Activated CD8-positive, alpha-beta T cell treated with anti-CD3 and anti-CD28 coated beads for 36 hours (primary cell): ENCODE measurements at regions not wholly inside any gene's neighbourhood (a gene's known extent, or its start where the extent isn't known, plus 50 kb on each side); places are given as distances from the start of the nearest gene placed in this dataset.

Experiments
- ATAC-seq: fragments of 200-7000 bp; cut with Tn5 transposase; one replicate; pipeline ENCODE4 v1.10.0; 2021; ENCODE audit warnings: mild to moderate bottlenecking, moderate library complexity
- CTCF ChIA-PET: fragments of 350-600 bp; sonication (Branson Sonifier 250); formaldehyde crosslinking; loops from one replicate; lab custom pipeline; 2021; ENCODE audit warnings: antibody characterized with exemption; lab: Charles Lee
- POLR2A ChIA-PET: fragments of 350-600 bp; sonication (Branson Sonifier 250); formaldehyde crosslinking; loops from one replicate; lab custom pipeline; 2021; ENCODE audit warnings: antibody characterized with exemption; lab: Charles Lee
- DNase-seq: peaks from one replicate; pipeline ENCODE4 v3.0.0-alpha.2; 2020
- H3K27ac Mint-ChIP-seq: one replicate; pipeline ENCODE4 v1.8.0; 2021; ENCODE audit warnings: mild to moderate bottlenecking, mixed read lengths
- H3K27me3 Mint-ChIP-seq: one replicate; pipeline ENCODE4 v1.8.0; 2021; ENCODE audit warnings: mixed read lengths
- H3K36me3 Mint-ChIP-seq: one replicate; pipeline ENCODE4 v1.8.0; 2021; ENCODE audit warnings: low read depth, mixed read lengths
- H3K4me1 Mint-ChIP-seq: one replicate; pipeline ENCODE4 v1.8.0; 2021; ENCODE audit warnings: low read depth, mixed read lengths
- H3K4me3 Mint-ChIP-seq: one replicate; pipeline ENCODE4 v1.8.0; 2021; ENCODE audit warnings: mild to moderate bottlenecking, moderate library complexity, mixed read lengths
- H3K9me3 Mint-ChIP-seq: one replicate; pipeline ENCODE4 v1.8.0; 2021; ENCODE audit warnings: mixed read lengths
- intact Hi-C: fragments of 100-400 bp; cut with micrococcal nuclease; formaldehyde crosslinking; loops from one replicate; pipeline ENCODE4 v1.10.0; 2022
- TF ChIP-seq, protein P1 (sequence below): fragments of 200-600 bp; IDR thresholded peaks from one replicate; pipeline ENCODE4 v1.8.0; 2022; ENCODE audit warnings: antibody characterized with exemption, mild to moderate bottlenecking

GRCh38 chr11:23095650-23096189, 235.4 kb upstream of the CCDC179 start:
- Mint-ChIP-seq H3K4me3 (no peak overlapping the region), H3K9me3 (no peaks in the 10 kb centered on the region), H3K4me1 (no peaks in the 10 kb centered on the region), H3K36me3 (no peaks in the 10 kb centered on the region), H3K27me3 (no peaks in the 10 kb centered on the region), H3K27ac (no peak overlapping the region)
- no peak for DNase-seq
- ATAC-seq = no peak
- ChIA-PET CTCF (interaction anchor here (2.0 kb wide), 1 partner anchor 18 kb away, joined by 5 read pairs; no protein-coding TSS in a partner anchor), POLR2A (no interaction called here)
- intact Hi-C loops = no loop called here
- TF ChIP-seq, protein P1, sequence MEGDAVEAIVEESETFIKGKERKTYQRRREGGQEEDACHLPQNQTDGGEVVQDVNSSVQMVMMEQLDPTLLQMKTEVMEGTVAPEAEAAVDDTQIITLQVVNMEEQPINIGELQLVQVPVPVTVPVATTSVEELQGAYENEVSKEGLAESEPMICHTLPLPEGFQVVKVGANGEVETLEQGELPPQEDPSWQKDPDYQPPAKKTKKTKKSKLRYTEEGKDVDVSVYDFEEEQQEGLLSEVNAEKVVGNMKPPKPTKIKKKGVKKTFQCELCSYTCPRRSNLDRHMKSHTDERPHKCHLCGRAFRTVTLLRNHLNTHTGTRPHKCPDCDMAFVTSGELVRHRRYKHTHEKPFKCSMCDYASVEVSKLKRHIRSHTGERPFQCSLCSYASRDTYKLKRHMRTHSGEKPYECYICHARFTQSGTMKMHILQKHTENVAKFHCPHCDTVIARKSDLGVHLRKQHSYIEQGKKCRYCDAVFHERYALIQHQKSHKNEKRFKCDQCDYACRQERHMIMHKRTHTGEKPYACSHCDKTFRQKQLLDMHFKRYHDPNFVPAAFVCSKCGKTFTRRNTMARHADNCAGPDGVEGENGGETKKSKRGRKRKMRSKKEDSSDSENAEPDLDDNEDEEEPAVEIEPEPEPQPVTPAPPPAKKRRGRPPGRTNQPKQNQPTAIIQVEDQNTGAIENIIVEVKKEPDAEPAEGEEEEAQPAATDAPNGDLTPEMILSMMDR = no peak

GRCh38 chr11:23097891-23098290, 237.6 kb upstream of the CCDC179 start:
- H3K27ac Mint-ChIP-seq = no peak overlapping the region
- intact Hi-C loops = no loop called here
- no peak overlapping the region for H3K4me3 Mint-ChIP-seq
- ChIA-PET CTCF (interaction anchor here (1.9 to 2.0 kb wide), 2 partner anchors 15 to 16 kb away, joined by 5 read pairs; no protein-coding TSS in a partner anchor), POLR2A (interaction anchor here (0.6 kb wide), 1 partner anchor 383 kb away, joined by 3 read pairs; no protein-coding TSS in a partner anchor)
- no peaks in the 10 kb centered on the region for H3K27me3 Mint-ChIP-seq
- H3K9me3 Mint-ChIP-seq = no peaks in the 10 kb centered on the region
- no peaks in the 10 kb centered on the region for H3K4me1 Mint-ChIP-seq
- TF ChIP-seq, protein P1 = no peak
- ATAC-seq (no peak), DNase-seq (no peak)
- H3K36me3 Mint-ChIP-seq = no peaks in the 10 kb centered on the region

- CTCF ChIA-PET = no interaction called here
- no peak overlapping the region for H3K27ac Mint-ChIP-seq
- TF ChIP-seq, protein P1 = no peak
- no peak overlapping the region for H3K4me3 Mint-ChIP-seq
- no peaks in the 10 kb centered on the region for H3K4me1 Mint-ChIP-seq
- POLR2A ChIA-PET = no interaction called here
- no peaks in the 10 kb centered on the region for H3K36me3 Mint-ChIP-seq
- intact Hi-C loops = no loop called here
- H3K27me3 Mint-ChIP-seq = no peaks in the 10 kb centered on the region
- no peak for ATAC-seq
- no peak for DNase-seq
- peaks cover 1% of the 10 kb centered on the region for H3K9me3 Mint-ChIP-seq
Measured at GRCh38 chr11:23099256-23099655, 239.0 kb upstream of the CCDC179 start.

- ChIA-PET CTCF (no interaction called here), POLR2A (no interaction called here)
- no peak overlapping the region for H3K27ac Mint-ChIP-seq
- TF ChIP-seq, protein P1 = no peak
- intact Hi-C loops = no loop called here
- H3K36me3 Mint-ChIP-seq = no peaks in the 10 kb centered on the region
- H3K4me3 Mint-ChIP-seq = no peak overlapping the region
- H3K4me1 Mint-ChIP-seq = no peaks in the 10 kb centered on the region
- ATAC-seq (no peak), DNase-seq (no peak)
- no peaks in the 10 kb centered on the region for H3K27me3 Mint-ChIP-seq
- peaks cover 1% of the 10 kb centered on the region for H3K9me3 Mint-ChIP-seq
Measured at GRCh38 chr11:23100726-23101125, 240.5 kb upstream of the CCDC179 start.

DNA sequence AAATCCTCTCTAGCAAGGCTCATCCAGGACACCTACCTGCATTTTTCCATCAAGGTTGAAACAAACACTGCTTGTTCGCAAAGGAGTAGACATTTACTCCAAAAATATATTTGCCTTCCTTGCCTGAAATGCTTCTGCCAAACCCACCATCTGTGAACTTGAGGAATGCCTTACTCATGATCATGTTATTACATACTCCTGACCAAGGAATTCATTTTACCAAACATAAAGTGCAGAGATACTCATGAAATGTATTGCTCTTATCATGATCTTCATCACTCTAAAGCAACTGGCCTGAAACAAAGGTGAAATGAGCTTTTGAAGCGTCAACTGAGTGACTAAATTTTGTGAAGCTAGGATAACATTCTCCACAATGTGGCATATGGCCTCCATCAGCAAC, 243.1 kb upstream of the CCDC179 start:
- POLR2A ChIA-PET = no interaction called here
- TF ChIP-seq, protein P1 = no peak
- no peak for DNase-seq
- Mint-ChIP-seq H3K9me3 (peaks cover 1% of the 10 kb centered on the region), H3K36me3 (no peaks in the 10 kb centered on the region), H3K27ac (no peak overlapping the region), H3K4me3 (no peak overlapping the region), H3K27me3 (no peaks in the 10 kb centered on the region), H3K4me1 (no peaks in the 10 kb centered on the region)
- intact Hi-C loops = no loop called here
- ATAC-seq = no peak
- CTCF ChIA-PET = no interaction called here
